IPS-18a (cell line): ENCODE measurements at regions not wholly inside any gene's neighbourhood (a gene's known extent, or its start where the extent isn't known, plus 50 kb on each side); places are given as distances from the start of the nearest gene placed in this dataset.

ENCODE experiments used
- H3K27ac ChIP-seq: one replicate; pipeline ENCODE4 v1.5.1; 2013; ENCODE audit warnings: low read length
- H3K27me3 ChIP-seq: one replicate; pipeline ENCODE4 v1.6.1; 2013; ENCODE audit warnings: mild to moderate bottlenecking, low read length; ENCODE audit not compliant: control insufficient read depth, insufficient read depth
- H3K36me3 ChIP-seq: one replicate; pipeline ENCODE4 v1.6.1; 2013; ENCODE audit warnings: low read depth, low read length; ENCODE audit not compliant: control insufficient read depth
- H3K4me1 ChIP-seq: one replicate; pipeline ENCODE4 v1.6.1; 2013; ENCODE audit warnings: low read depth, low read length; ENCODE audit not compliant: control insufficient read depth
- H3K4me3 ChIP-seq: one replicate; pipeline ENCODE4 v1.5.1; 2013; ENCODE audit warnings: low read length
- H3K9ac ChIP-seq: one replicate; pipeline ENCODE4 v1.6.1; 2013; ENCODE audit warnings: mild to moderate bottlenecking, low read length, moderate library complexity
- H3K9me3 ChIP-seq: one replicate; pipeline ENCODE4 v1.6.1; 2013; ENCODE audit warnings: low read depth, low read length; ENCODE audit not compliant: control insufficient read depth

DNA sequence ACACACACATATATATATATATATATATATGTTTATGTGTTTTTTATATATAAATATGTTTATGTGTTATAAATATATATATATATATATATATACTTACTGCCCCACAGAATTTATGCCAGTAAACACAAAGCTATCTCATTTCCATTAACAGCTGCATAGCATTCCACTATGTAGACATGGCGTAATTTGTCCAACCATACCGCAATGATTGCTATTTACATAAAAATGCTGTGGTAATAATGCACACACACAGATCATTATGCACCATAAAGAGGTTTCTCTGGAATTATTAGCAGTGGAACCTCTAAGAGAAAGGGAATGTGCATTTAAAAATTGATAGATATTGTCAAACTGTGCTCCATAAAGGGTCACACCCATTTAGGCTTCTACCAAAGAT lies 150.1 kb downstream of the CEP120 start:
- Histone ChIP-seq H3K9me3 (no peaks in the 10 kb centered on the region), H3K27ac (no peak overlapping the region), H3K4me1 (no peaks in the 10 kb centered on the region), H3K9ac (no peak overlapping the region), H3K4me3 (no peak overlapping the region), H3K27me3 (no peaks in the 10 kb centered on the region), H3K36me3 (no peaks in the 10 kb centered on the region)

DNA sequence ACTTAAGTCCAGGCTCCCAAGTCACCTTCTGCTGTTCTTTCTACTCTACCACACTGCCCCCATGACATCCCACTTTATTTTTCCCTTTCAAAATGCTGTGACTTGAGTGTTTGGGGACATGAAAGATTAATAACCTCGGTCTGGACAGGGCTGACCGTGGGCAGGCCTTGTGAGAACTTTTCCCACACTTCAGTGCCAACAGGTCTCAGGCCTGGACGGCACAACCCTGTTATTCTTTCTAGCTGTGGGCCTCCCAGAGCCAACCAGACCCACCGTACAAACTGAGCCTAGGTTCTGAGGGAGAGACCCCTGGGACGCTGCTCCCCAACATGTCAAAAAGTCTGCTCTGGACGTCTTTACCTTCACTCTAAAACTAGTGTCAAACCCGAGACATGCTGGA lies 153.4 kb downstream of the CEP120 start:
- Histone ChIP-seq H3K4me3 (no peak overlapping the region), H3K27me3 (no peaks in the 10 kb centered on the region), H3K9me3 (no peaks in the 10 kb centered on the region), H3K9ac (no peak overlapping the region), H3K4me1 (no peaks in the 10 kb centered on the region), H3K36me3 (no peaks in the 10 kb centered on the region), H3K27ac (no peak overlapping the region)

GRCh38 chr5:123269436-123269835 lies 153.8 kb downstream of the CEP120 start:
- H3K27ac ChIP-seq: no peak overlapping the region

GRCh38 chr5:123266365-123266764 lies 156.8 kb downstream of the CEP120 start:
- Histone ChIP-seq H3K36me3 (no peaks in the 10 kb centered on the region), H3K4me1 (peaks cover 18% of the 10 kb centered on the region), H3K27ac (no peak overlapping the region), H3K27me3 (no peaks in the 10 kb centered on the region), H3K9ac (no peak overlapping the region), H3K9me3 (no peaks in the 10 kb centered on the region), H3K4me3 (no peak overlapping the region)

More at GRCh38 chr5:123269436-123269835, 153.8 kb downstream of the CEP120 start:
- Histone ChIP-seq H3K4me1 (no peaks in the 10 kb centered on the region), H3K9me3 (no peaks in the 10 kb centered on the region), H3K9ac (no peak overlapping the region), H3K4me3 (no peak overlapping the region), H3K36me3 (no peaks in the 10 kb centered on the region), H3K27me3 (no peaks in the 10 kb centered on the region)

DNA sequence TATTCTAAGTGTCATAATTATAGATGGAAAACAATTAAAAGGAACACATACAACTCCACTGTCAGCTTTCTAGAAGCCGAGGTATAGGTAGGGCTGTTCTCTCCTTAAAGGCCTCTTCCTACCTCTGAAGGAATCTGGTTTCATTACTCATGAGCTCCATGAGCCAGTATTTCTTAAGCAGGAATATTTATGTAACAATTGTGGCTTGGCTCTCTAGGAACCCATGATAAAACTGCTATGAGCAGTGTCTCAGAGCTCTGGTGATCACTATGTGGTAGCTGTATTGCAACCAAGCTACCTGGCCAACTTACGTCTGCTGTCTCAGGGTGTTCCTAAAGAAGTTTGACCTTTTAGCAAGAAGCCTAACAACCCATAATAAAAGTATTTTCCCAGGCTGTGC lies 157.7 kb downstream of the CEP120 start:
- Histone ChIP-seq H3K27ac (no peak overlapping the region), H3K27me3 (no peaks in the 10 kb centered on the region), H3K4me1 (peaks cover 18% of the 10 kb centered on the region), H3K4me3 (no peak overlapping the region), H3K9ac (no peak overlapping the region), H3K9me3 (no peaks in the 10 kb centered on the region), H3K36me3 (no peaks in the 10 kb centered on the region)

- Histone ChIP-seq H3K4me3 (no peak overlapping the region), H3K27ac (no peak overlapping the region), H3K4me1 (peaks cover 18% of the 10 kb centered on the region), H3K36me3 (no peaks in the 10 kb centered on the region), H3K27me3 (no peaks in the 10 kb centered on the region), H3K9me3 (no peaks in the 10 kb centered on the region), H3K9ac (no peak overlapping the region)
Observed at GRCh38 chr5:123264394-123264793, 158.8 kb downstream of the CEP120 start.

DNA sequence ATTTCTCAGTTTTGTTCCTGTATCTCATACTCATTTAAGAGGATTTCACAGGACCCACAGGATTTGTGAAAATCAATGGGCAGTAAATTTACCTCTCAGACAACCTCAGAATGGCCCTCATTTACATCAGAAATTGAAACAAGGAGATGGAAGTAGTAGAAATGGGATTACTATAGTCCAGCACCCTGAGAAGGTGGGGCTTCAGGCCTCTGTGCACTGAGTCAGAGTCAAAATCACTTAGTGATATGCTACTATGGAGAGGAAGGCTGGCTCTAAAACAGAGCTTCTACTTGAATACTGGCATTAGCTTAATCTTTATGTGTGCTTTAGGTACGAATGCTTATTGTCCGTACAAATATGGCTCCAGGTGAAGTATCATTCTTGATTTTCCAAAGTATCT lies 159.3 kb downstream of the CEP120 start:
- H3K4me3 ChIP-seq: no peak overlapping the region
- H3K4me1 ChIP-seq: peaks cover 18% of the 10 kb centered on the region
- no peaks in the 10 kb centered on the region for H3K36me3 ChIP-seq
- H3K9ac ChIP-seq: no peak overlapping the region
- no peaks in the 10 kb centered on the region for H3K9me3 ChIP-seq
- H3K27ac ChIP-seq: no peak overlapping the region
- H3K27me3 ChIP-seq: no peaks in the 10 kb centered on the region

- Histone ChIP-seq H3K4me1 (peaks cover 18% of the 10 kb centered on the region), H3K4me3 (no peak overlapping the region), H3K9ac (no peak overlapping the region), H3K27me3 (no peaks in the 10 kb centered on the region), H3K27ac (no peak overlapping the region), H3K9me3 (peaks cover 3% of the 10 kb centered on the region), H3K36me3 (no peaks in the 10 kb centered on the region)
Observed at GRCh38 chr5:123262216-123262823, 160.9 kb downstream of the CEP120 start.

- Histone ChIP-seq H3K4me3 (no peak overlapping the region), H3K4me1 (peaks cover 18% of the 10 kb centered on the region), H3K9ac (no peak overlapping the region), H3K36me3 (no peaks in the 10 kb centered on the region), H3K9me3 (peaks cover 3% of the 10 kb centered on the region), H3K27ac (no peak overlapping the region), H3K27me3 (no peaks in the 10 kb centered on the region)
Observed at GRCh38 chr5:123261752-123262151, 161.5 kb downstream of the CEP120 start.

GRCh38 chr5:123249446-123249845 lies 160.4 kb downstream of the PRDM6 start:
- Histone ChIP-seq H3K9me3 (no peaks in the 10 kb centered on the region), H3K27ac (no peak overlapping the region), H3K4me1 (no peaks in the 10 kb centered on the region), H3K36me3 (no peaks in the 10 kb centered on the region), H3K27me3 (no peaks in the 10 kb centered on the region), H3K4me3 (no peak overlapping the region), H3K9ac (no peak overlapping the region)

DNA sequence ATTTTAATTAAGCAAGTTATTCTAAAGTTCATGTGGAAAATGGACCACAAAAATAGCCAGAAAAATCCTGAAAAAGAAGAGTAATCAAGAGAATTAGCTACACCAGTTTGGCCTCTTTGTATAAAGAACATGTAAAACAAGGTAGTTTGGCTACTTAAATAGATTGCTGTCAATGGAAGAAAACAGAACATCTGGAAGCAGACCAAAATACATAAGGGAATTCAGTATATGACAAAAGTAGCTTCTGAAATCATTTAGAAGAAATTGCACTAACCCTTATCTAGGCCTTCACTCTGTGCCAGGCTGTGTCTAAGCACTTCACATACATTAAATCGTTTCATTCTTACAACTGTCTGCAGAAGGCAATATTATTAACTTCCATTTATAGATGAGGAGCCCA lies 156.6 kb downstream of the PRDM6 start:
- H3K36me3 ChIP-seq: no peaks in the 10 kb centered on the region
- H3K27ac ChIP-seq: no peak overlapping the region
- no peak overlapping the region for H3K9ac ChIP-seq
- H3K27me3 ChIP-seq: no peaks in the 10 kb centered on the region
- no peaks in the 10 kb centered on the region for H3K4me1 ChIP-seq
- no peak overlapping the region for H3K4me3 ChIP-seq
- H3K9me3 ChIP-seq: no peaks in the 10 kb centered on the region

- Histone ChIP-seq H3K36me3 (no peaks in the 10 kb centered on the region), H3K9me3 (no peaks in the 10 kb centered on the region), H3K4me1 (no peaks in the 10 kb centered on the region), H3K4me3 (no peak overlapping the region), H3K27me3 (no peaks in the 10 kb centered on the region), H3K9ac (no peak overlapping the region), H3K27ac (no peak overlapping the region)
Observed at GRCh38 chr5:123244458-123244857, 155.4 kb downstream of the PRDM6 start.
